Coronary artery (tissue), 2 donors: ENCODE measurements at regions not wholly inside any gene's neighbourhood (a gene's known extent, or its start where the extent isn't known, plus 50 kb on each side); places are given as distances from the start of the nearest gene placed in this dataset.

Experiments
- DNase-seq: peaks from one replicate; pipeline ENCODE4 v3.0.0-alpha.2; 2017; ENCODE audit warnings: low spot score
- H3K27ac ChIP-seq, 2 donors: fragments of 200-600 bp; sonication (generic); one replicate each; pipeline ENCODE4 v1.5.1; 2016 to 2019
- H3K4me3 ChIP-seq: fragments of 200-600 bp; sonication (generic); 2 replicates; pipeline ENCODE4 v1.5.1; 2016; ENCODE audit warnings: mild to moderate bottlenecking, moderate library complexity
- CTCF ChIP-seq: fragments of 200-600 bp; sonication (generic); IDR thresholded peaks from one replicate; pipeline ENCODE4 v1.5.1; 2019; ENCODE audit warnings: antibody characterized with exemption

DNA sequence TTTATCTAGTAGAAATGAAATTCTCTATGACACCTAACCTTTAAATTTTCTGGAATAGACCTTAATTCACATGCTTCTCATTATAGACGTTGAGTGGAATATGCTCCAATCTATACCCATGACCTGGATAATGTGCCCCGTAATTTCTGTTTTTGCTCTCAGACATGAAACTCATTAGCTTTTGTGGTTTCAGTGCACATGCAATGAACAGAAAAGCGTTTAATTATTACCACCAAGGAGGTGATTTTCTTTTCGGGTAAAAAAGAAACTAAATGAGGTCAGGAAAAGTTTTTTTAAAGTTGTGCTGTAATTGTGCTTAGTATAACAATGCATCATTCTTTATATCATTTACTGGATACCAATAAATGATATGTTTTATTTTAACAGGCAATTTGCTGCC lies 1703.9 kb upstream of the TENM3 start:
- Histone ChIP-seq H3K4me3 (no peak overlapping the region), H3K27ac (no peak overlapping the region)
- TF ChIP-seq CTCF = no peak
- DNase-seq = no peak

GRCh38 chr4:180541678-180542077 lies 1701.5 kb upstream of the TENM3 start:
- TF ChIP-seq CTCF = no peak

DNA sequence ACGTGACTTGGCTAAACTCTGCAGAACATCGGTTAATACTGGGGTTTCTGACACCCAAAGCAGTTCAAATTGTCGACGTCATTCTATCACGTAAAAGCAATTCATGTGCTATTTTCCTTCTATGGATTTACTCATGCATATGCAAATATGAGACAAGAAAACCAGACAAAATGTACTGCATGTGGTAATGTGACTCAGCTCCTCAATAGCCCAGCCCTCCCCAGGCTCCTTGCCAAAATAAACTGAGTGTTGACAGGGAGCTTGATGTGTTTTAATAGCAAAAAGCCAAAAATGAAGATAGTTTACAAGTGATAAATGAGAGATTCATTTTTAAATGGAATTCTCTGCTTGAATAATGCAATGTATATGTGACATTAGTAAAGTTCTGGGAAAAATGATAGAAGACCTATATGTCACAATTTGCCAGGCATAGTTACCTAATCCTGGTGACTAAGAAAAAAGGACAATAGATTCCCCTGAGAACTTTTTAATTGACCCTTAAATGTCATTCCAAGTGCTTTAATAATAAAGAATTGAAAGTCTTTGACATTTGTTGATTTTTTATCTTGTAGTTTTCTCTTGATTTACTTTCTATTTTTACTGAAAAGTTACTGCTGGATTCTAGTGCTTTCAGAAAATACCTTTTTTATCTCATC lies 1700.6 kb upstream of the TENM3 start:
- Histone ChIP-seq H3K27ac (no peak overlapping the region), H3K4me3 (no peak overlapping the region)
- DNase-seq = no peak
- TF ChIP-seq CTCF = no peak

More at GRCh38 chr4:180541678-180542077, 1701.5 kb upstream of the TENM3 start:
- H3K27ac ChIP-seq = no peak overlapping the region
- H3K4me3 ChIP-seq = no peak overlapping the region
- DNase-seq = no peak

- Histone ChIP-seq H3K27ac (no peak overlapping the region), H3K4me3 (no peak overlapping the region)
- TF ChIP-seq CTCF = no peak
- DNase-seq = no peak
Observed at GRCh38 chr4:180550106-180550505, 1693.1 kb upstream of the TENM3 start.

- Histone ChIP-seq H3K4me3 (no peak overlapping the region), H3K27ac (no peak overlapping the region)
- TF ChIP-seq CTCF = no peak
- DNase-seq = no peak
Observed at GRCh38 chr4:180557348-180557747, 1685.9 kb upstream of the TENM3 start.

DNA sequence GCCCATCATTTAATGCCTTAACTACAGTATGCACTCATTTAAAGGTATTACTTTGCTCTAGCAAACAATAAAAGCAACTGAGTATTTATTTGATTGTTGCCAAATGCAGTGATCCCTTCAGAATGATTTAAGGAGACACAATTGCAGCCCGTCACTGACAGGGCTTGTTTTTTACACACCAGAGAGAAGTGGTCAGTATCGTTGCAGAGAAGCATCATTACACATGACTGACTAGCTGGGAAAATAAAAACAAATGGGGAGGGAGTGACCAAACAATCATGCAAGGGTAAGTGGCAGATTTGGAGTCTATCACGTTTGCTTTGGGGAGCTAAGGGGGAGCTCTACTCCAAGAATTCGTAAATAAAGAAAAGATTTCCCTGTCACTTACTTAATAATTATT lies 1685.3 kb upstream of the TENM3 start:
- TF ChIP-seq CTCF = no peak
- no peak overlapping the region for H3K4me3 ChIP-seq
- no peak for DNase-seq

DNA sequence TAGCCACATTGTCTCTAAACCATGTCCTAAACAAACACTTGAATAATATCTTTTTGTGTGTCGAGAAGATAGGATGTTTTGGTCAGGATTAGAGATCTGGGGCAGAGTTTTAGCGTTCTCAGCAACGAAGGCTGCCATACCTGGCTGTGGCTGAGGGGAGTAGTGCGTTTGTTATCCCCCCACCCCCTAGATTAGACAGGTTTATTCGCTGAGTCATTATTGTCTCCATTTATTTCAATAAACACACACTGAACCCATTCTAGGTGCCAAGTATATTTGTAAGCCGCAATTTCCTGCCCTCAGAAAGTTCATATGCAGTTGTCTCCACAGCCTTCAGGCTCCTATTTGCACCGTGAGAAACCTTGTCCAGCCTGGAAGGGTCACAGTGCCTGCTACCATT lies 1684.8 kb upstream of the TENM3 start:
- H3K27ac ChIP-seq = no peak overlapping the region
- TF ChIP-seq CTCF = no peak
- H3K4me3 ChIP-seq = no peak overlapping the region
- no peak for DNase-seq

More for the DNA sequence above, 1685.3 kb upstream of the TENM3 start:
- no peak overlapping the region for H3K27ac ChIP-seq
